Activated naive CD4-positive, alpha-beta T cell treated with anti-CD3 and anti-CD28 coated beads, Interleukin-2, amount 50 U/mL, for 72 hours (primary cell): ENCODE measurements at regions not wholly inside any gene's neighbourhood (a gene's known extent, or its start where the extent isn't known, plus 50 kb on each side); places are given as distances from the start of the nearest gene placed in this dataset.

Source experiments
- ATAC-seq, 2 donors: fragments of 150-1000 bp; cut with Tn5 transposase; 2 replicates each; pipeline ENCODE4 v1.10.0; 2021; ENCODE audit warnings: mild to moderate bottlenecking in 2 of 2, moderate library complexity in 2 of 2
- DNase-seq, 2 donors: peaks; one replicate each; pipeline ENCODE4 v3.0.0; 2021 to 2022; ENCODE audit warnings: low spot score in 2 of 2
- H3K27ac Mint-ChIP-seq, 2 donors: one replicate each; pipeline ENCODE4 v1.8.0; 2022; ENCODE audit warnings: mild to moderate bottlenecking in 2 of 2, mixed read lengths in 2 of 2
- H3K36me3 Mint-ChIP-seq, 2 donors: one replicate each; pipeline ENCODE4 v1.8.0; 2022; ENCODE audit warnings: mixed read lengths in 2 of 2
- H3K9me3 Mint-ChIP-seq, 2 donors: one replicate each; pipeline ENCODE4 v1.8.0; 2022; ENCODE audit warnings: mixed read lengths in 2 of 2

- ATAC-seq (no peak), DNase-seq (no peak)
- Mint-ChIP-seq H3K27ac (no peak overlapping the region), H3K9me3 (no peaks in the 10 kb centered on the region), H3K36me3 (no peaks in the 10 kb centered on the region)
Measured at GRCh38 chr6:12648171-12648570, 68.4 kb upstream of the PHACTR1 start.

- no peaks in the 10 kb centered on the region for H3K36me3 Mint-ChIP-seq
- no peaks in the 10 kb centered on the region for H3K9me3 Mint-ChIP-seq
- H3K27ac Mint-ChIP-seq, result no peak overlapping the region
- no peak for DNase-seq
- no peak for ATAC-seq
Measured at GRCh38 chr6:12649325-12649724, 67.2 kb upstream of the PHACTR1 start.

GRCh38 chr6:12653486-12653885 lies 63.1 kb upstream of the PHACTR1 start:
- Mint-ChIP-seq H3K27ac (no peak overlapping the region), H3K9me3 (no peaks in the 10 kb centered on the region), H3K36me3 (no peaks in the 10 kb centered on the region)
- DNase-seq (no peak), ATAC-seq (no peak)

GRCh38 chr6:12654107-12654506 lies 62.5 kb upstream of the PHACTR1 start:
- no peak for ATAC-seq
- no peak for DNase-seq
- H3K36me3 Mint-ChIP-seq, result no peaks in the 10 kb centered on the region
- H3K9me3 Mint-ChIP-seq, result no peaks in the 10 kb centered on the region
- no peak overlapping the region for H3K27ac Mint-ChIP-seq

GRCh38 chr6:12654514-12654913 lies 62.1 kb upstream of the PHACTR1 start:
- ATAC-seq (no peak), DNase-seq (no peak)
- H3K9me3 Mint-ChIP-seq, result no peaks in the 10 kb centered on the region
- no peaks in the 10 kb centered on the region for H3K36me3 Mint-ChIP-seq
- no peak overlapping the region for H3K27ac Mint-ChIP-seq

GRCh38 chr6:12656906-12657305 lies 59.7 kb upstream of the PHACTR1 start:
- H3K9me3 Mint-ChIP-seq, result no peaks in the 10 kb centered on the region
- no peak for ATAC-seq
- H3K36me3 Mint-ChIP-seq, result no peaks in the 10 kb centered on the region
- H3K27ac Mint-ChIP-seq, result no peak overlapping the region
- no peak for DNase-seq

DNA sequence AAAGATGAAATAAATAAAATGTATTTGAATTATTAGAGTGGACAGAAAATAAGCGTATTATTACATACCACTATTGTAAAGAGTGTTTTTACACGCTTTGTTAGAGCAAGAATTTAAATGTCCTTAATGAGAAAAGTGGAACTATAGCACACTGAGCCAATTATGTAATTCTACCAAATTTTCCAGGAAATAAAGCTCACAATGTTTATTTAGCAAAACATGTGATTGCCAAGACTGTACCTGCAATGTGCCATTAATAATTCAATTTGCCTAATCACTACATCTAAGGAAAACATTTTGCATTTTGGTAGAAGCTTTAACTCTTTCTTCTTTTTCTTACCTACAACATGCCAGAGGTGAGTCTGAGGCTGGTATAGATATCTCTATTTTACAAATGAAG lies 58.7 kb upstream of the PHACTR1 start:
- Mint-ChIP-seq H3K36me3 (no peaks in the 10 kb centered on the region), H3K9me3 (no peaks in the 10 kb centered on the region), H3K27ac (no peak overlapping the region)
- DNase-seq (no peak), ATAC-seq (no peak)

GRCh38 chr6:12661432-12662089 lies 55.0 kb upstream of the PHACTR1 start:
- H3K36me3 Mint-ChIP-seq, result no peaks in the 10 kb centered on the region
- ATAC-seq (no peak), DNase-seq (no peak)
- no peak overlapping the region for H3K27ac Mint-ChIP-seq
- no peaks in the 10 kb centered on the region for H3K9me3 Mint-ChIP-seq
